Stimulated activated CD4-positive, alpha-beta T cell treated with anti-CD3 and anti-CD28 coated beads, Interleukin-2, amount 100 ng/mL, for 24 hours (primary cell): ENCODE measurements at regions not wholly inside any gene's neighbourhood (a gene's known extent, or its start where the extent isn't known, plus 50 kb on each side); places are given as distances from the start of the nearest gene placed in this dataset.
A peak's percentile ranks its signal among the peaks of the same experiment; 100 is the strongest.

Experiments
- DNase-seq, 2 donors: peaks; one replicate each; pipeline ENCODE4 v3.0.0-alpha.2; 2020

DNA sequence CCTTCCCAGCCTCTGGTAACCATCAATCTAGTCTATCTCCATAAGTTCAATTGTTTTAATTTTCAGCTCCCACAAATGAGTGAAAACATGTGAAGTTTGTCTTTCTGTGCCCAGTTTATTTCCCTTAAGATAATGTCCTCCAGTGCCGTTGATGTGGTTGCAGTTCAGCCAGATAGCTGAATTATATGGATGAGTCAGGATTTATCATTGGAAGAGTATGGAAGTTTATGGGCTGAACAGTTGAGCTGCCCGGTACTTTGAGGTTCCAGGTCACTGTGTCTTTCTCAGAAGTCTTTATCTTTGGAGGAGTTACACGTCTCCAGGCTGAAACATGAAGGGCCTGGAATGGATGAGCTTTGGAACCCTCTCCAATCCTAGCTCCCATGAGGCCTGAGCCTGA, 120.1 kb downstream of the ASCL4 start:
- DNase-seq = no peak

DNA sequence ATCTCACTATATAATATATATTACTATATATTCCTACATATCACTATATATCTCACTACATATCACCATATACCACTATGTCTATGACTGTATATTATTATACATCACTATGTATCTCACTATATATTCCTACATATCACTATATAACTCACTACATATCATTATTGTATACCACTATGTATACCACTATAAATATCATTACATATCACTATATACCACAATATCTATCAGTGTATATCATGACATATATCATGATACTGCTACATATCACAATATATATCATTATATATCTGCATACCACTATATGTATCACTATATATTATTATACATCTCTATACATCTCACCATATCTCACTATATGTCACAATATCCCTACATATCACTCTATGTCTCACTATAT, 121.5 kb downstream of the ASCL4 start:
- DNase-seq = no peak

DNA sequence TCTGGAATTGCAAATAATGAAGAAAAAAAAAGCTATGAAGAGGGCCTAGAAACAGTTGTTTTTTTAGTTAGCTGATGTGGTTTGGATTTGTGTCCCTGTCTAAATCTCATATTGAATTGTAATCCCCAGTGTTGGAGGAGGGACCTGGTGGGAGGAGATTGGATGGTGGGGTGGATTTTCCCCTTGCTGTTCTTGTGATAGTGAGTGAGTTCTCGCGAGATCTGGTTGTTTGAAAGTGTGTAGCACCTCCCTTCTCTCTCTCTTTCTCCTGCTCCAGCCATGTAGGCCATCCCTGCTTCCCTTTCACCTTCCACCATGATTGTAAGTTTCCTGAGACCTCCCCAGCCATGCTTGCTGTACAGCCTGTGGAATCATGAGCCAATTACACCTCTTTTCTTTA, 126.1 kb downstream of the ASCL4 start:
- DNase-seq = no peak

DNA sequence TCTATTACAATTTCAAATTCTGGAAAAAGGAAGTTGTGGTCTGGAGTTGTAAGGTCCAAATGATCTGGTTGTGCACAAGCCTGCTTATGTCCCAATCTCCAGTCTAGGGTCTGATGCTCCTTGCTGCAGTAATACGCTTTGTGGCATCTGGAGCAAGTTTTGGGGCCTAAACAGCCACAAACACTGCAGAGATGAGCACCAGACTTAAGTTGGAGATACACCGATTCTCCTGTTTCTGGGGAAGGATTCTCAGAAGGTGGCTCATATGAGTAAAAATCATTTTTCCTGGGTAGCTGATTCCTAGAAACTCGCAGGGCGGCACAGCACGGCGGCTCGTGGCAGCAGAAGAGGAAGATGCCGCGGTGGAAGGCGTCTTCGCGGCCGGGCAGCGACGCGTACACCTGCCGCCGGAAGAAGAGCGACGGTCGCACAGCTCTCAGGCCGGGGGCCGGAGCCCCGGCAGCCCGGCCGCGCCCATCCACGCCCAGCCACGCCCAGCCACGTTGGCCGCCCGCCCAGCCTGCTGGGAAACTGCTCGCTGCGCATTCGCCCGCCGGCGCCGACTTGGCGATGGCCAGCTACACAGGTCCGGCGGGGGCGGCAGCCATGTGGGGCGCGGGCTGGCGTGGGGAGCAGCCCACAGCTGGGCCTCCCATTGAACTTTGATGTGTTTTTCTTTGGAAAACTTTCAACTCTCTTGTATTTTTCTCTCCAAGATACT, 129.0 kb downstream of the ASCL4 start:
- DNase-seq = peak; percentile 33 to 81

DNA sequence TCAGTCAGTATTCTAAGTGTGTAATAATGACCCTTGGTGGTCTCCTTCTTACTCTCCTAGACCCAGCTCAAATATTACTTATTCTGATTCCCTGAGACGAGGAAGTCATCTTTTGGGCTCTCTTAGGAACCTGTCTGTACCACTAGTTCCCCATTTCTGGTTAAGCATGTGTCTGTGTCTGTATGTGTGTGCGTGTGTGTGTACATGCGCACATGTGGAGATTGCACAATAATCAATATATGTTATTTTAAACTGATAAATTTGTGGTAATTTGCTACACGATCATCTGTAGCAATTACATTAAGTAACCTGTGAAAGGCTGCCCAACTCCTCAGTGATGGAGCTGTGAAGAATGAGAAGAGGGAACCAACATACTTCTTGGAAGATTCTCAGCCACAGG, 132.2 kb downstream of the ASCL4 start:
- no peak for DNase-seq

DNA sequence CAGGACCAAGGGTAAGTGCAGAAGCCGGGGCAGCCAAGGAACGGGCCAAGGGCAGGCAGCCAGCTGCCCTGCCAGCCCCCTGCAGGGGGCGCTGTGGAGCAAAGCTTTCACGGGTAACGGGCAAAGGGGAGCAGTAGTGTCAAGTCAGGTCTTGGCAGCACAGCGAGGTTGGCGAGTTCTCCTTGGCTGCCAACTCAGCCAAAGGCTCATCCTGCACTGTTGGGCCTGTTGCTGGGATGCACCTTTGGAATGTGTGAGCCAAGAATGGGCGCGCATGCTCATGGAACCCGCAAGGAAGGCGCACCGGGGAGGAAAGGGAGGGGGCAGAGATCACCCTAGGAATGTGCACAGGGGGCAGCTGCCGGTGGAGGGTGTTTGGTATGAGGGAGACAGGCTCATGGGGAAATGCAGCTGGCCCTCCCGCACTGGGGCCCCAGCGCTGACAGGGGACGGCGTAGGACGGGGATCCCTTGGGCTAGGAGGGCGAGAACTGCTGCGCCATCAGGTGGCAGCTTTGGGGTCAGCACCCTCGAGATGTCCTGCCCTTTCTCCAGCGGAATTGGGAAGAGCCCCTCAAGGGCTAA, 138.0 kb downstream of the ASCL4 start:
- peak; percentile 71 to 76 for DNase-seq

DNA sequence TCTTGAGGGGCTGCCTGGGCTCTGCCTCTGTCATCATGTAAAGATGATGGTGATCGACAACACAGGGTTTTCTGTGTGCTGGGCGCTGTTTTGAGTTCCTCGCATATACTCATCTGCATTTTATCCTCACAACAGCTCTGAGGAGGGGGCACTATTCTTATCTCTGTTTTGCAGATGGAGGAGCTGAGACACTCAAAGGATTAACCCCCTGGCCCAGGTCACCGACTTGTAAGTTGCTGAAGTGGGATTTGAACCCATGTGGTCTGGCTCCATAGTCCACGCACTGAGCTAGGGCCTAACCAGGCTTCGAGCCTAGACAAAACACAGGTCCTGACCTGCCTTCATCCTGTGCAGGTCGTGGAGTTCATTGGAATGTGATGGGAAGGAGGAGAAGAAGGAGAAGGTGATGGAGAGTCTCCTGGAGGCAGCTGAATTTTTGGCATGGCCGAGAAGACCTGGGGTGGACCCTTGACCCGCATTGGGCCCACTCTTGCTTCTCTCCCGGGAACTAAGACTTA, 140.0 kb downstream of the ASCL4 start:
- no peak for DNase-seq

DNA sequence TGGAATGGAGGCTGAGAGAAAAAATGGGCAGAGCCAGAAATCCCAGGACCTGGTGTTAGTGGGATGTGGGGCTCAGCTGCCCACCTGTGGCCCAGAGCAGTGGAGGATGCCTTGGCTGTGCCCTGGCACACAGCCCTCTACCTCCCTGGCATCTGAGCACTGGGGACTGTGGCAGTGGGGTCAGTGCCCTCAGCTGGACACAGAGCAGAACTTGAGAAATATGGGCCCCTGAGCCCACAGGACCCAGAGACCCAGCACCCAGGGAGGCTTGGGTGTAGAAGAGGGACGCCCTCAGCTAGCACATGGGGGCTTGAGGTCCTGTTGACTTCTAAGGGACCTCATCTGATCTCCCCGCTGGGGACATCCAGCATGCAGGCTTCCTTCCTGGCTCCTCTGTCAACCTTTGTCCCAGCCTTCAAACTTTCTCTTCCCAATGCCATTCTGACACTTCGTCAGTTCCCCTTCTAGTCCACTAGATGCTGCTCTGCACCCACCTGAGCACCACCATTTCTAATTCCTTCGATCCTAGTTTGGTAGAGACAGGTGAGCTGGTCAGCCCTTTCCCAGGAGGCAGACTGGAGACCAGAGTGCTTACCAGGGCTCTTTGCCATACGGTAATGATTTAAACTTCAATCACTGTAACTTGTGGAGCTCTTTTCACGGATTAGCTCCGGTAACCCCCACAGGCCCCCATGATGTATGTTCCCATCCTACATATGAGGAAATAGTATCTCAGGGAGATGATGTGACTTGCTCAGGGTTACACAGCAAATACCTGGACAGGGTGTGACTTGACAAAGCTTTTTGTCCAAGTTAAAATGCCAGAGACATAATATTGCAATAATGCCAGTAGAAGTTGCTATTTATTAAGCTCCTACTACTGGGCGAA, 143.7 kb downstream of the ASCL4 start:
- DNase-seq = no peak

DNA sequence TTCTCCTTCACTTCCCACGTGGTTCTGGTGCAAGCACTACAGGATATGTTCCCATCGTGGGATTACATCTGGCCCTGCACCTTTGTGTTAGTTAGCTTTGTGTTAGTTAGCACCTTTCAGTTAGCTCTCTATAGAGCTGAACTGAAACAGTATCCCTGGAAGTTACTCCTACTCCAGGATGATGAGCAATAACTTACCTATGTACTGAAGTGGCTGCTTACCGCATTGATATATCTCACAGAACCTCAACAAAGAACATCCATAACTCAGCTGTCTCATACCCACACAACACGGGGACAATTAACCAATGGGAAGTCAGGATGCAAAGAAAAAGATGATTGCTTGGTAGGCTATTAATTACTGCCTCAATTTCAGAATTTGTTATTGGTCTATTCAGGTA, 146.6 kb downstream of the ASCL4 start:
- no peak for DNase-seq

DNA sequence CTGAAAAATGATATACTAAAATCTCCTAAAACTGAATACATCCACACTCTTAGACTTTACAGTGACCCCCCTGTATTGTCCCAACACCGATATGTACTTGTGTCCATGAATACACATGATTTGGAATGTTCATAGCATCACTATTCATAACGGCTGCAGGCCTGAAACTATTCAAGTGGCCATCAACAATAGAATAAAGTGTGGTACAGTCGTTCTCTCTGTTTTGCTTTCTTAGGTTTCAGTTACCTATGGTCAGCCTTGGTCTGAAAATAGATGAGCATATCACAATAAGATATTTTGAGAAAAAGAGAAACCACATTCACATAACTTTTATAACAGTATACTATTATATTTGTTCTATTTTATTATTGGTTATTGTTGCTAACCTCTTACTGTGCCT, 150.6 kb downstream of the ASCL4 start:
- DNase-seq = no peak

DNA sequence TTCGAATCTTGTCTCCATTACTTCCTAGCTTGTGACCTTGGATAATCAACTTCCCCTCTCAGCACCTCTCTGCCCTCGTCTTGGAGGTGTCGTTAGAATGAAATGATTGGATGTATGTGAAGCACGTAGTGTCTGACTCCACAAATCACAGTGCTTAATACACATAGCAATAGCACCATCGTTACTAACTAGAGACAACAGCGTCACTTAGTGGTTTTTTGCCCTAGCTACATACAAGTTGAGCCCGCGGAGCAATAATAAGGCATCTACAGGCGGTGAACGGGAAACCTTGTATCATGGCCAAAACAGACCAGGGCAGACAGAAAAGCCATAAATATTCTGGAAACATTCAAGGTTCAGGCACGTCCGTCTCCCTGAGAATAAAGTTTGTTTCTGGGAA, 154.9 kb downstream of the ASCL4 start:
- no peak for DNase-seq

DNA sequence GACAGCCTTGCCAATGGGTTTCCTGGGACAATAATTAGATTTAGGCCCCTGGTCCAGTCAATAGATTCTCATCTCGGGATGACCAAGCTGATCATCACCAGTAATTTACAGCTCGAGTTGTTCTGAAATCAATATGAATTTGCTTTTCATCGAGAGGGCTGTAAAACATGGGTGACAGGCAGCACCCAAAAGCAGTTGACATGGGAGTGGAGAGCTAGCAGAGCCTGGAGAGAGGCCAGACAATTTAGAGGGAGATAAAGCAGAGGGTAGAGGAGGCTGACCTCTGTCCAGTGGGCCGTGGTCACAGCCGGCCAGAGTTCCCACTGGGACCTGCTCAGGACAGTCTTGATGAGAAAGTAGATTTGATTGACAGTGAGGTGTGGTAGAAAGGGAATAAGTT, 157.3 kb downstream of the ASCL4 start:
- DNase-seq = no peak

DNA sequence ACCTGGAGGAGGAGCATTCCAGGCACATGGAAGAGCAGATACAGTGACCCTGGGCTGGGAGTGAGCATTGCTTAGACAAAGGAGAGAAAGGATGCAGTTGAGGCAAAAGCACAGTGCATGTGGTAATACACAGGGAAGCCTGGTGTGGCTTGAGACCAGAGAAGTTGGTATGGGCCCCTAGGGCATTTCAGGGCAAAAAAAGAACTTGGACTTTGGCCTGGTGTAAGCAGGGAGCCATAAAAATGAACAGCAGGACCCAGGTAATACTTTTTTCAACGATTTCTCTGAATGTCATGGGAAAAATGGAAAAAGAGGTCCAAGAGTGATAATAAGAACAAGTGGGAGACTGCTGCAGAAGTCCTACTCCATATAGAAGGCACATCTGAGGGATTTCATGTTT, 163.9 kb downstream of the ASCL4 start:
- no peak for DNase-seq

DNA sequence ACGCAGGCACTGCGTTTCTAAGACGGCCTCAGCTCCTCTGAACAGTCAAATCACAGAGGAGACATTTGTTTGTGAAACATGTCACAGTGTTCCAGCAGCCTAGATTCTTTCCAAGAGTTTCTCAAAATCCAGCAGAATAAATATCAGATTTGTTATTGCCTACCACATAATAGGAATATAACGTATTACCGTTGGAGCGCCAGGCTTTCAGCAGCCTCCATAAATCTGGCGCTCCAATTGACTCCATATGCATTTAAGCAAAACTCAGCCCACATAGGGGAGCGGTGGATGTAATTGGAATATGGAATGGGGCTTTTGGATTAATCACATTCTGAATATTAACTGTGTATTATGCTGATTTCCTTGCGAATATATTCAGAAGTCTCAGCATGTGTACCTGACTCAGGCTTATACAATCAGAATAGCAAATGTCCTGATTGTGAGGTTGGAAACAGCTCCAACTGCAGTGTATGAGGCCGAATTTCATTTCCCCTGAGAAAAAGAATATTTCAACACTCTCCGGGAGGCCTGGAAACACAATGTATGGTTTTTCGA, 174.0 kb downstream of the ASCL4 start:
- no peak for DNase-seq

DNA sequence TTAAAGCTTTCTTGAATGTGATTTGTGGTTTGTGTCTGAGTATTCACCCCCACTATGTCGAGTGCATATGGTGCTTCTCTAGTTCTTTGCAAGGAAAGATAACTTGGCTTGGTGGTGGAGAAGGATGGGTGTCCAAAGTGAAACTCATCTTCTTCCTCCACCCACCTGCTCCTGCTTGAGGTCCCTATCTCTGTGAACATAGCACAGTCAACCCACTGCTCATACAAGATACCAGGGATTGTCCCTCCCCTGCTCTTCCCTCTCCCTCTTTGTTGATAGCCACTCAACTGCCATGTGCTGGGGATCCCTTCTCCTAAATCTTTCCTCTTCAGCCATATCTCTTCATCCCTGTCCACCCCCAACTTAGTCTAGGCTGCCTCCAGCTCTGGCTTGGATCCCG, 176.5 kb downstream of the ASCL4 start:
- DNase-seq = no peak

DNA sequence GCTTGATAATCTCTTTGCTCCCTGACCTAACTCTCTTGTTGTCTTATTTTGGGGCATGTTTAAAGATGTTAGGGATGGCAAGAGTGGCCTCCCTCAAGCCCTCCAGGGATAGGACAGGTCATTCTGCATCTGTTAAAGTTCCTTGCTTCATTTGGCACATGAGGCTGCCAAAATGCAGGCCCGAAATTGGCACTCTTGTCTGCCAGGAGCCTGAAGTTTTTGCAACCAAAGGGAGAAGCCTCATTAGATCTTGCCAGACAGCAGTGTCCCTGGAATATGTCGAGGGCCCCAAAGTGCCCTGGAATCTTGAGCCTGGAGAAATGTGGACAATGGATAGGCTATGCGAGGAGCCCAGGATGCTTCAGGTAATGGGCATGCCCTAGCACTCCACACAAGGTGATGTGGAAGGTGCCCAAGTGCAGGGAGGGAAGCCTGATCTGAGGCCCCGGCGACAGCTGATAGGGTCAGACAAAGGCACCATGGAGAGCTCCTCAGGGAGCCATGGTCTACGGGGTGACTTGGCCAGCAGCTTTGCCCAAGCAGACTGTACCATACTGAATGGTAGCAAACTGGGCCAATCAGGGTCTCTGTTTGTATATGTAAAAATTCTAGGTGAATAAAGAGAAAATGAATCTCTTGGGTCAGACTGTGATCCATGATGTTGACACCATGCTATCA, 173.0 kb upstream of the WSCD2 start:
- DNase-seq = no peak

DNA sequence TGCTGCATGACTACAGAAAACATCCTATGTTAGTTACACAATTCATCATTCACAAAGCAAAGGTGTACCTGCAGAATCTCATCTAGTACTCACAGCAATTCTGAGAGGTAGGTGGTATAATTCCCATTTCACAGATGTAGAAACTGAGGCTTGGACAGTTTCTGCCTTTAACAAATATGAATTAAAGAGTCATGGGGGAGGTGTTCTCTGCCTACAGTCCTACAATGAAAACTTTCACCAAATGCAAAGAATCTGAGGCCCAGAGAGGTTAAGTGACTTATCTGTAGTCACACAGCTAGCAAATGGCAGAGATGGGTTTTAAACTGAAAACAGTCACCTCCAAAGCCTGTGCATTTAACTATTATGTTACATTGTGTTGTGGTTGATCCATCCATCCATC, 171.6 kb upstream of the WSCD2 start:
- no peak for DNase-seq

DNA sequence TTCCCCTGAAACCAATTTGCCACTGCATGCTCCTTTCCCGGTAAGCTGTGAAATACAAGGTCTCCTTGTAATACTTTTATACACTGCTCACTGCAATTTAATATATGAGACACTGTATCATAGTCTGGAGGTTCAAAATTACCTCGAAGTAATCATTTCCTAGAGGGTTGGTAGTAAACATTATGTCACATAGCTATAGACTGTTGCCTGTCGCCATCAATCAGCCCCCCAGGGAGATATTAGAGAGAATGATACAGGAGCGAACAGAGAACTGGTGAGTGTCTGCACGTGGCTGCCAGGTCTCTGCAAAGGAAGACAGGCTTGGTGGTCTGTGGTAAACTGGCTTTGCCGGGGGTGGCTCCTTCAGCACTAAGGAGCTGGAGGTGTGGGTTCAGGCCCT, 165.5 kb upstream of the WSCD2 start:
- no peak for DNase-seq

DNA sequence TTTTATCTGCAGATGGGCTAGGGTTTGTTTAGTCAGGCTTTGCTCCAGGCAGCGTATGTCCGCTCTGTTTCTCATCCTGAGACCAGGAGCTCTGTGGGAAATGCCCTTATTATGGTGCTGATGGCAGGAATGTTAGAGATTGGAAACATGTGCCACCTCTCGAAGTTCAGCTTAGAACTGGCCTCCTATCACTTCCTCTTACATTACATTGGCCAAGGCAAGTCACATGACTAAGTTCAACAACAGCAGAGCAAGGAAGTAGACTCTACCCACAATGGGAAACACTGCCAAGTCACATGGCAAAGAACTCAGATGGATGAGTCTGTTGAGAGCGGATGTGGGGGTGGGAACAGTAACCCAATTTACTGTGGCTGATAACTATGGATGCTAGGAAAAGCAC, 161.9 kb upstream of the WSCD2 start:
- DNase-seq = no peak

DNA sequence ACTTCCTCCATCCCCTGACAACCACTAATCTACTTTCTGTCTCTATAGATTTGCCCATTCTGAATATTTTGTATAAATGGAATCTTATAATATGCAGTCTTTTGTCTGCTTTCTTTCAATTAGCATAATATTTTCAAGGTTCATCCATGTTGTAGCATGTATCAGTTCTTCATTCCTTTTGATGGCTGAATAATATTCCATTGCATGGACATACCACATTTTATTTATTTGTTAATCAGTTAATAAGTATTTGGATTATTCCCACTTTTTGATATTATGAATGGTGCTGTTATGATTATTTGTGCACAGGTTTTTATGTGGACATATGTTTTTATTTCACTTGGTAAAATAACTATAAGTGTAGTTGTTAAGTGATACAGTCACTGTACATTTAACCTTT, 155.1 kb upstream of the WSCD2 start:
- no peak for DNase-seq

DNA sequence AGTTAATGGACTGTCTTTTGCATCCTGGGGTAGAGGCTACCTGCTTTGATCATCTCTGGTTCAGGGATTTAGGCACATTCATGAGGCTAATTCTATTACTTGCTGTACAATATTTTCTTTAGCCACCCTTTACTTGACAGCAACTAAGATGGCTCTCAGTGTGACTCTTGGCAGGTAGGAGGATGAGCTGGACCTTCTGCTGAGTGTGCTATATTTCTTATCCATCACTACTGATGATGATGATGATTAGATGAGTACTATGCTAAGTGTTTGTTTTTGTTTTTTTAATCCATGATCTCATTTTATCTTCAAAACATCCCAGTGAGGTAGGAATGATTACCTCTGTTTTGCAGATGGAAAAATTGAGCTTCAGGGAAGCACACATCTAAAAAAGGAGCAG, 152.8 kb upstream of the WSCD2 start:
- no peak for DNase-seq

DNA sequence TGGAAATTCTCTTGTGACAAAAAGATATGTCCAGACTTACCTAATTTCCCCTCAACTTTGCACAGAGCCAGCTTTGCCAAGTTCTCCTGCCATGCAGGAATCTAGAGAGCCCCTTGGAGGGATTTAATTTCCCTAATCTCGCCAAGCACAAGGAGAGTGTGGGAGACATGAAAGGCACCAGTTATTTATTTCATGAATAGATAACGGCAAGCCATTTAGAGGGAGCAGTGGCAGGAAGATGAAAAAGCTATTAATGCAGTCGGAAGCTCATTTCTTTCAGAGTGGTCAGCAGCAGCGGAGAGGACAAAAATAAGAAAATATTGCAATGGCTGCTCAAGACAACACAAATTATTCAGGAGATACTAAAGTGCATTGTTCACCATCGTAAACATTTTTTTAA, 150.9 kb upstream of the WSCD2 start:
- DNase-seq = no peak

DNA sequence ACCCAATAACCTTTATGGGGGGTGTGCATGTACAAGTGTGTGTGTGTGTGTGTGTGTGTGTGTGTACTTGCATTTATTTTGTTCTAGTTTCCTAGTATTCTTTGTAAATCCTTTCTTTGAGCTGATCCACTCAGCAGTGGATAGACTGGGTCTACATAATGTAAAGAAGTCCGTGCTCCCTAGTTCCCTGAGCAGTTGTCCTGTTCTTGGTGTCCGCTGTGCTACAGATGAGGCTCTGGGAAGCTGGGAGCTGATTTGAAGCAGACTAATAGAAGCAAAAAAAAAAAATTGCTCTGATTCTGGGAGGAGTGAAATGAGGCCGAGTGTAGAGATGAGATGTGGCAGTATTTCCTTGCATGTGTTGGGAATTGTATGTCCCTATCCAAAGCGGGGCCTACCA, 150.4 kb upstream of the WSCD2 start:
- no peak for DNase-seq
